Activated CD8-positive, alpha-beta T cell treated with anti-CD3 and anti-CD28 coated beads for 36 hours (primary cell): ENCODE measurements at regions not wholly inside any gene's neighbourhood (a gene's known extent, or its start where the extent isn't known, plus 50 kb on each side); places are given as distances from the start of the nearest gene placed in this dataset.

Source experiments
- ATAC-seq: fragments of 200-7000 bp; cut with Tn5 transposase; one replicate; pipeline ENCODE4 v1.10.0; 2021; ENCODE audit warnings: mild to moderate bottlenecking, moderate library complexity
- CTCF ChIA-PET: fragments of 350-600 bp; sonication (Branson Sonifier 250); formaldehyde crosslinking; loops from one replicate; lab custom pipeline; 2021; ENCODE audit warnings: antibody characterized with exemption; lab: Charles Lee
- POLR2A ChIA-PET: fragments of 350-600 bp; sonication (Branson Sonifier 250); formaldehyde crosslinking; loops from one replicate; lab custom pipeline; 2021; ENCODE audit warnings: antibody characterized with exemption; lab: Charles Lee
- DNase-seq: peaks from one replicate; pipeline ENCODE4 v3.0.0-alpha.2; 2020
- H3K27ac Mint-ChIP-seq: one replicate; pipeline ENCODE4 v1.8.0; 2021; ENCODE audit warnings: mild to moderate bottlenecking, mixed read lengths
- H3K27me3 Mint-ChIP-seq: one replicate; pipeline ENCODE4 v1.8.0; 2021; ENCODE audit warnings: mixed read lengths
- H3K36me3 Mint-ChIP-seq: one replicate; pipeline ENCODE4 v1.8.0; 2021; ENCODE audit warnings: low read depth, mixed read lengths
- H3K4me1 Mint-ChIP-seq: one replicate; pipeline ENCODE4 v1.8.0; 2021; ENCODE audit warnings: low read depth, mixed read lengths
- H3K4me3 Mint-ChIP-seq: one replicate; pipeline ENCODE4 v1.8.0; 2021; ENCODE audit warnings: mild to moderate bottlenecking, moderate library complexity, mixed read lengths
- H3K9me3 Mint-ChIP-seq: one replicate; pipeline ENCODE4 v1.8.0; 2021; ENCODE audit warnings: mixed read lengths
- intact Hi-C: fragments of 100-400 bp; cut with micrococcal nuclease; formaldehyde crosslinking; loops from one replicate; pipeline ENCODE4 v1.10.0; 2022
- TF ChIP-seq, protein P1 (sequence below): fragments of 200-600 bp; IDR thresholded peaks from one replicate; pipeline ENCODE4 v1.8.0; 2022; ENCODE audit warnings: antibody characterized with exemption, mild to moderate bottlenecking

DNA sequence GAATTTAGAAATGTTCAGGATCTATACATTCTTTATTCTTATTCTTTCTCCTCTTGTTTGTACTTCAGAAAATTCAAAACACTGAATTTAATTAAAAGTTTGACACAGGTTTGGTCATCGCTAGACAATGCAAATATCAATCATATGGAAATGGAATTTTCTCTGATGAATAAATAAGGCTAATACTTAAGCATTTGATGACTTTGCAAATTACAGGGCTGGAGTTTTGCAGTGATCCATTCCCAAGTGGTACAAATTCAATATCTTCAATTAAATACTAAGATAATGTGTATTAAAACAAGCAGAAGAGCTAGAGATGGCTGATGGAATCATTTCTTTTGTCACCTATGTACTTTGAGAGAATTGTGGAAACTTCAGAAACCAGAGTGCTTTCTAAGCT is 439.6 kb downstream of the DYNC2H1 start:
- ChIA-PET POLR2A (no interaction called here), CTCF (no interaction called here)
- Mint-ChIP-seq H3K4me1 (no peaks in the 10 kb centered on the region), H3K9me3 (no peaks in the 10 kb centered on the region), H3K4me3 (no peak overlapping the region), H3K27ac (no peak overlapping the region), H3K36me3 (no peaks in the 10 kb centered on the region), H3K27me3 (no peaks in the 10 kb centered on the region)
- TF ChIP-seq, protein P1, sequence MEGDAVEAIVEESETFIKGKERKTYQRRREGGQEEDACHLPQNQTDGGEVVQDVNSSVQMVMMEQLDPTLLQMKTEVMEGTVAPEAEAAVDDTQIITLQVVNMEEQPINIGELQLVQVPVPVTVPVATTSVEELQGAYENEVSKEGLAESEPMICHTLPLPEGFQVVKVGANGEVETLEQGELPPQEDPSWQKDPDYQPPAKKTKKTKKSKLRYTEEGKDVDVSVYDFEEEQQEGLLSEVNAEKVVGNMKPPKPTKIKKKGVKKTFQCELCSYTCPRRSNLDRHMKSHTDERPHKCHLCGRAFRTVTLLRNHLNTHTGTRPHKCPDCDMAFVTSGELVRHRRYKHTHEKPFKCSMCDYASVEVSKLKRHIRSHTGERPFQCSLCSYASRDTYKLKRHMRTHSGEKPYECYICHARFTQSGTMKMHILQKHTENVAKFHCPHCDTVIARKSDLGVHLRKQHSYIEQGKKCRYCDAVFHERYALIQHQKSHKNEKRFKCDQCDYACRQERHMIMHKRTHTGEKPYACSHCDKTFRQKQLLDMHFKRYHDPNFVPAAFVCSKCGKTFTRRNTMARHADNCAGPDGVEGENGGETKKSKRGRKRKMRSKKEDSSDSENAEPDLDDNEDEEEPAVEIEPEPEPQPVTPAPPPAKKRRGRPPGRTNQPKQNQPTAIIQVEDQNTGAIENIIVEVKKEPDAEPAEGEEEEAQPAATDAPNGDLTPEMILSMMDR = no peak
- DNase-seq (no peak), ATAC-seq (no peak)
- intact Hi-C loops = no loop called here

DNA sequence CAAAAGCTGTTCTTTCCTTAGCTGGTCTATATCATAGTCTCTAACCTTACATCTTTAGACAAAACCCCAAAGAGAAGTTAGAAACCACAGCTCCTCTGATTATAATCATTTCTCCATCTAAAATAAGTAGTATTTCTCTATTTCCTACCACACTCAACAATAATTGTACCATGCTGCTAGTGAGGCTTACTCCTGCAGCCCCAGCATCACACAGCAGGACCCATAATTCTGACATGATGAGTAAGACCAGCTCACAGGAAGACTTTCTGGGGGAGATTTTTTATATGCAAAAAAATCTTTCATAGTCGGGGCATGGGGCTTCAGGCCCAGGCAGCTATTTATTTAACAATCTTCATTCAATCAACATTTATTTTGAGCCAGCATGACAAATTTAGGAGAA is 441.6 kb downstream of the DYNC2H1 start:
- ATAC-seq (no peak), DNase-seq (no peak)
- no peak overlapping the region for H3K27ac Mint-ChIP-seq
- ChIA-PET POLR2A (no interaction called here), CTCF (no interaction called here)
- no peak overlapping the region for H3K4me3 Mint-ChIP-seq
- no peaks in the 10 kb centered on the region for H3K27me3 Mint-ChIP-seq
- TF ChIP-seq, protein P1 = no peak
- no peaks in the 10 kb centered on the region for H3K9me3 Mint-ChIP-seq
- H3K4me1 Mint-ChIP-seq = no peaks in the 10 kb centered on the region
- intact Hi-C loops = no loop called here
- no peaks in the 10 kb centered on the region for H3K36me3 Mint-ChIP-seq

DNA sequence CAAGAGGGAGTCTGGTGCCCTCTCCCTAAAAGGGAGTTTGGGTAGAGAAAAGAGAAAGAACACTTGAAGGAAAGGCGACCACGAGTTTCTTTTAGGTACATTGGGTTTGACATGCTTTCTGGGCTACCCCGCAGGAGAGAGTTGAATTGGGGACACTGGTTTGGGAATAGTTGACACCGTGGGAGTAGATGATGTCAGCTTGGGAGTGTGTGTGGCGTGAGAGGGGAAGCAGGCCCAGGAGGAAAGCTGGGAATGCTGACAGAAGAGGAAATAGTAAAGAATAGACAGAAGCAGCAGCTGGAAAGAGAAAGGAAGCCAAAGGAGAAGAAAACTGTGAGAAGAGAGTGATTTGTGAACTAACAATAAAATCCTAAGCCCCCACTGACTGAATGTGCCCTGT is 442.9 kb downstream of the DYNC2H1 start:
- DNase-seq (no peak), ATAC-seq (no peak)
- Mint-ChIP-seq H3K9me3 (no peaks in the 10 kb centered on the region), H3K4me1 (no peaks in the 10 kb centered on the region), H3K27me3 (peaks cover 1% of the 10 kb centered on the region), H3K27ac (no peak overlapping the region), H3K4me3 (no peak overlapping the region), H3K36me3 (no peaks in the 10 kb centered on the region)
- CTCF ChIA-PET = no interaction called here
- TF ChIP-seq, protein P1 = no peak
- intact Hi-C loops = no loop called here
- POLR2A ChIA-PET = no interaction called here

DNA sequence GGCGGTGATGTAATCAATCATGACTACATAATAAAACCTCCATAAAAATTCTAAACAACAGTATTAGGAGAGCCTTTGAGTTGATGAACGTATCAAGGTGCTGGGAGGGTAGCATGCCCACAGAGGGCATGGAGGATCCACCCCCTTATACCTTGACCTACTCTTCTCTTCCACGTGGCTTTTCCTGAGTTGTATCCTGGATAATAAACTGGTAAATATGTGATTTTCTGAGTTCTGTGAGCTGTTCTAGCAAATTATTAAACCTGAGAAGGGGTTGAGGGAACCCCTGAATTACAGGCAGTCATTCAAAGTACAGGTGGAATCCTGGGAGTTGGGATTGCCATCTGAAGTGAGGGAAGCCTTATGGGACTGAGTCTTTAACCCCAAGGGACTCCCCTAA is 446.9 kb downstream of the DYNC2H1 start:
- H3K27ac Mint-ChIP-seq = no peak overlapping the region

DNA sequence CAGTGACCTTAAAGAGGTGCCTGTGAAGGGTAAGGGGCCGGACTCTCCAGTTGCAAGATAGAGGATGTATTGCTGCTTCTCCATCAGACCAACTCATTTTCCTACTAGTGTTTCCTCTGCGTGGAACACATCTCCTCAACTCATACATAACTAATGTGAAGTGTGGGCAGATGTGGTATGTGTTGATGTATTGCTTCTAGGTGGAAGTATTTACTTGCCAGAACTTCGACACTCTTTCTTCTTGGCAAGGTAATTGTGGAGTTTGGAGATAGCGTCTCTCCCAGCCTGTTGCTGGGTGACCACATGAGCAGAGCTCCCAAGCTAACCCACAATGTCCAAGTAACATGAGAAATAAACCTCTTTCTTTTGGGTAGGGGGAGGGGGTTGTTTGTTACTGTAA is 456.9 kb downstream of the DYNC2H1 start:
- ATAC-seq (no peak), DNase-seq (no peak)
- Mint-ChIP-seq H3K27me3 (no peaks in the 10 kb centered on the region), H3K4me3 (no peak overlapping the region), H3K27ac (no peak overlapping the region), H3K36me3 (no peaks in the 10 kb centered on the region), H3K4me1 (no peaks in the 10 kb centered on the region), H3K9me3 (no peaks in the 10 kb centered on the region)
- CTCF ChIA-PET = no interaction called here
- POLR2A ChIA-PET = no interaction called here
- TF ChIP-seq, protein P1 = no peak
- intact Hi-C loops = no loop called here

More for the DNA sequence above, 446.9 kb downstream of the DYNC2H1 start:
- TF ChIP-seq, protein P1 = no peak
- Mint-ChIP-seq H3K36me3 (no peaks in the 10 kb centered on the region), H3K4me3 (no peak overlapping the region), H3K27me3 (peaks cover 1% of the 10 kb centered on the region), H3K9me3 (no peaks in the 10 kb centered on the region), H3K4me1 (no peaks in the 10 kb centered on the region)
- ChIA-PET POLR2A (no interaction called here), CTCF (no interaction called here)
- no peak for DNase-seq
- intact Hi-C loops = no loop called here
- no peak for ATAC-seq
